Endothelial cell (in vitro differentiated cells): ENCODE measurements at regions not wholly inside any gene's neighbourhood (a gene's known extent, or its start where the extent isn't known, plus 50 kb on each side); places are given as distances from the start of the nearest gene placed in this dataset.

Experiments used
- DNase-seq: peaks from one replicate; pipeline ENCODE4 v3.0.0; 2021; ENCODE audit warnings: low spot score
- H3K27ac Mint-ChIP-seq: one replicate; pipeline ENCODE4 v1.8.0; 2021; ENCODE audit warnings: mixed read lengths, inconsistent platforms; ENCODE audit not compliant: unreplicated experiment
- H3K27me3 Mint-ChIP-seq: one replicate; pipeline ENCODE4 v1.8.0; 2021; ENCODE audit warnings: mild to moderate bottlenecking, moderate library complexity, mixed read lengths, inconsistent platforms; ENCODE audit not compliant: unreplicated experiment
- H3K36me3 Mint-ChIP-seq: one replicate; pipeline ENCODE4 v1.8.0; 2021; ENCODE audit warnings: mild to moderate bottlenecking, low read depth, mixed read lengths, inconsistent platforms; ENCODE audit not compliant: unreplicated experiment
- H3K4me1 Mint-ChIP-seq: one replicate; pipeline ENCODE4 v1.8.0; 2021; ENCODE audit warnings: mild to moderate bottlenecking, mixed read lengths, inconsistent platforms; ENCODE audit not compliant: unreplicated experiment
- H3K4me3 Mint-ChIP-seq: one replicate; pipeline ENCODE4 v1.8.0; 2021; ENCODE audit warnings: mild to moderate bottlenecking, mixed read lengths, inconsistent platforms; ENCODE audit not compliant: unreplicated experiment
- H3K9me3 Mint-ChIP-seq: one replicate; pipeline ENCODE4 v1.8.0; 2021; ENCODE audit warnings: mixed read lengths, inconsistent platforms; ENCODE audit not compliant: unreplicated experiment
- TF ChIP-seq, protein P1 (sequence below): fragments of 200-600 bp; sonication (generic); IDR thresholded peaks from one replicate; pipeline ENCODE4 v1.5.0; 2021; ENCODE audit warnings: antibody characterized with exemption; ENCODE audit not compliant: unreplicated experiment

DNA sequence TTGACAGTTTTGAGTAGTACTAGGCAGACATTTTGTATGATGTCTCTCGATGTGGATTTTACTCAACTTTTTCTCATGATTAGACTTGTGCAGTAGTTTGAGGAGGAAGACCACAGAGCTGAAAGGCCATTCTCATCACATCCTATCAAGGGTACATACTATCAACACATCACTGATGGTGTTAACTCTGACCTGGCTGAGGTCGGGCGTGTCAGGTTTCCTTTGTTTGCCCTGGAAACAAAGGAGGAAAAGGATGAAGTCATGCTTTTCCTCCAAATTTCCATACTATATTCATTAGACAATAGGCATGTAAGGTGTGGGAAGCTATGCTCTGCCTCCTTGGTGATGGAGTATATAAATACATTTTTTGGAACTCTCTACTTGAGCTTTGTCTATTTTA lies 211.1 kb downstream of the DSEL start:
- H3K36me3 Mint-ChIP-seq = peaks cover 3% of the 10 kb centered on the region

DNA sequence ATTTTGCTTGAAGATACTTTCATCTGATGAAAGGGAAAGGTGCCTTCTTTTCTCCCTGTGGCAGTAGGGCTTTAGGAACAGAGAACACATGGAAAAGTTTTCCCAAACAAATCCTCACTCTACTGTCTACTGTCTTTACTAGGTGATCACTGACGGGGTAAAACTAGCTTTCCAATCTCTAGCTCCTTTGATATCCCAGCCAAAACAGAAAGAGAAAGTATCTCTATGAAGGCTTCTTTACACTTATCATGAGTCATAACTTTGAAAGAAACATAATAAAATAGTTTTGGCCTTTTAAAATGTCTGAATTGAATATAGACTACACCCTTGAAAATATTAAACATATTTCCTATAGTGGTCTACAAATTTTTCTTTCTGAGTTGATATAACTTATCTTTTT lies 214.5 kb downstream of the DSEL start:
- Mint-ChIP-seq H3K27ac (no peak overlapping the region), H3K4me1 (no peaks in the 10 kb centered on the region), H3K9me3 (no peaks in the 10 kb centered on the region), H3K27me3 (no peaks in the 10 kb centered on the region), H3K36me3 (peaks cover 3% of the 10 kb centered on the region), H3K4me3 (no peak overlapping the region)
- TF ChIP-seq, protein P1, sequence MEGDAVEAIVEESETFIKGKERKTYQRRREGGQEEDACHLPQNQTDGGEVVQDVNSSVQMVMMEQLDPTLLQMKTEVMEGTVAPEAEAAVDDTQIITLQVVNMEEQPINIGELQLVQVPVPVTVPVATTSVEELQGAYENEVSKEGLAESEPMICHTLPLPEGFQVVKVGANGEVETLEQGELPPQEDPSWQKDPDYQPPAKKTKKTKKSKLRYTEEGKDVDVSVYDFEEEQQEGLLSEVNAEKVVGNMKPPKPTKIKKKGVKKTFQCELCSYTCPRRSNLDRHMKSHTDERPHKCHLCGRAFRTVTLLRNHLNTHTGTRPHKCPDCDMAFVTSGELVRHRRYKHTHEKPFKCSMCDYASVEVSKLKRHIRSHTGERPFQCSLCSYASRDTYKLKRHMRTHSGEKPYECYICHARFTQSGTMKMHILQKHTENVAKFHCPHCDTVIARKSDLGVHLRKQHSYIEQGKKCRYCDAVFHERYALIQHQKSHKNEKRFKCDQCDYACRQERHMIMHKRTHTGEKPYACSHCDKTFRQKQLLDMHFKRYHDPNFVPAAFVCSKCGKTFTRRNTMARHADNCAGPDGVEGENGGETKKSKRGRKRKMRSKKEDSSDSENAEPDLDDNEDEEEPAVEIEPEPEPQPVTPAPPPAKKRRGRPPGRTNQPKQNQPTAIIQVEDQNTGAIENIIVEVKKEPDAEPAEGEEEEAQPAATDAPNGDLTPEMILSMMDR = no peak
- no peak for DNase-seq

More for the DNA sequence above, 211.1 kb downstream of the DSEL start:
- Mint-ChIP-seq H3K27ac (no peak overlapping the region), H3K27me3 (no peaks in the 10 kb centered on the region), H3K4me1 (no peaks in the 10 kb centered on the region), H3K9me3 (no peaks in the 10 kb centered on the region), H3K4me3 (no peak overlapping the region)
- TF ChIP-seq, protein P1 = no peak
- DNase-seq = no peak

DNA sequence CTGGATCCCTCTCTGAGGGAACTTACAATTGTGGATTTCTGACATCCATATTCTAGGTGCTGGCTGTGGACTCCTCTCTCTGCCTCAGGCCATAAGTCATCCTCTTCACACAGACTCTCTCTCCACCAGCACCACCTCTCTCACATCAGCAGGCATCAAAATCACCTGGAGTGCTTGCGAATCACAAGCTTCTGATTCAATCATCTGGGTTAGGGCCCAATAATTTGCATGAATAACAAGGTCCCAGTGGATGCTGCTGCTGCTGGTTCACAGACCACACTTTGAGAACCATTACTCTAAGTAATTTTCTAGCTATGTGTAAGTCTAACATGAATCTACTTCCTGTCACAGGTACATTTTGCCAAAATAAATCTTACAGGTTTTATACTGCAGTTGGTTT lies 214.9 kb downstream of the DSEL start:
- DNase-seq = no peak
- no peaks in the 10 kb centered on the region for H3K4me1 Mint-ChIP-seq
- H3K9me3 Mint-ChIP-seq = no peaks in the 10 kb centered on the region
- peaks cover 3% of the 10 kb centered on the region for H3K36me3 Mint-ChIP-seq
- TF ChIP-seq, protein P1 = no peak
- no peaks in the 10 kb centered on the region for H3K27me3 Mint-ChIP-seq
- no peak overlapping the region for H3K27ac Mint-ChIP-seq
- H3K4me3 Mint-ChIP-seq = no peak overlapping the region

DNA sequence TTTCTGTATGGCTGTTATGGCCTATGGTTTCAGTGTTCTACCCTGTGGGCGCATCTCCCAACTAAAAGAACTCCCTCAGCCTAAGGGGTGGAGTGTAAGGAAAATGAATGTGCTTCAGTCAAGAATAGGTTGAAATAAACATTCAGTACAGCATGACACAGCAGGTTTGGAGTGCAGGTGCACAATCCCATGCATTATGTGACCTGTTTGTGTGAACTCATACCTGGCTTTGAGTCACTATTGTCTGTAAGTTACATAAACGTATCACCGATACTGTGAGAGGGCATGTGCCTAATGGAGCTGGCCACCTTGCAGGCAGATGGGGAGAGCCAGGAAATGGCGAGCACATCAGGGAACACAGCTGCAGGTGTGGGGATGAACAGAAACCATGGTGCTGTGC lies 216.0 kb downstream of the DSEL start:
- no peaks in the 10 kb centered on the region for H3K4me1 Mint-ChIP-seq
- no peak for DNase-seq
- TF ChIP-seq, protein P1 = no peak
- H3K27me3 Mint-ChIP-seq = no peaks in the 10 kb centered on the region
- H3K4me3 Mint-ChIP-seq = no peak overlapping the region
- H3K36me3 Mint-ChIP-seq = peaks cover 3% of the 10 kb centered on the region
- H3K27ac Mint-ChIP-seq = no peak overlapping the region
- no peaks in the 10 kb centered on the region for H3K9me3 Mint-ChIP-seq

DNA sequence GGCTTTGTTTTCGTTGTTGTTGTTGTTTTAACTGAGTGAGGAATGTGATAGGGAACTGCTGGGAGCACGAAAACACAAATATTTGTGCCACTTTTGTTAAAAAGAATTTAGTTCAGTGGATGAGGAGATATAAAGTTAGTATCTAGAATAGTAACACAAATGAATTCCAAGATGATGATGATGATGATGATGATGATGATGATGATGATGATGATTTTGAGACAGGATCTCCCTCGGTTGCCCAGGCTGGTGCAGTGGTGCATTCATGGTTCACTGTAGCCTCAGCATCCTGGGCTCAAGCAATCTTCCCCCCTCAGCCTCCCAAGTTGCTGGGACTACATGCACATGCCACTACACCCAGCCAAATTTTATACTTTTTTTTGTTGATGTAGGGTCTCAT lies 223.7 kb downstream of the DSEL start:
- H3K27ac Mint-ChIP-seq = no peak overlapping the region
- H3K27me3 Mint-ChIP-seq = no peaks in the 10 kb centered on the region
- TF ChIP-seq, protein P1 = no peak
- no peak for DNase-seq
- no peaks in the 10 kb centered on the region for H3K9me3 Mint-ChIP-seq
- H3K36me3 Mint-ChIP-seq = no peaks in the 10 kb centered on the region
- no peak overlapping the region for H3K4me3 Mint-ChIP-seq
- H3K4me1 Mint-ChIP-seq = no peaks in the 10 kb centered on the region
